Heart left ventricle (tissue), 13 donors: ENCODE measurements at regions not wholly inside any gene's neighbourhood (a gene's known extent, or its start where the extent isn't known, plus 50 kb on each side); places are given as distances from the start of the nearest gene placed in this dataset.
"Not testable (repeated sequence)": the region's sequence is repeated elsewhere in the genome, so short reads cannot be mapped to it uniquely, and the experiment has no call there.

Experiments
- POLR2A ChIP-seq, 2 donors: fragments of 450-650 bp; IDR thresholded peaks; one replicate each; pipeline ENCODE4 v1.6.1; 2017; ENCODE audit warnings: antibody characterized with exemption in 2 of 2, mild to moderate bottlenecking in 2 of 2, moderate library complexity in 2 of 2
- TF ChIP-seq, protein P1 (sequence below), 12 donors: fragments of 200-600 bp; sonication (generic) in 4 of 12; IDR thresholded peaks; one replicate each; pipeline versions ENCODE4 v1.5.0 to v1.8.0; 2018 to 2022; ENCODE audit warnings: antibody characterized with exemption in 12 of 12, mild to moderate bottlenecking in 5 of 12
- donor health status: ischemic (EF 13 %, LVEDD 7.1; RV severe dilation, severe dysfunction).
- donor health status: DM: no; HTN: yes; CAD: no.
- donor health status: DM: no; HTN: no; CAD: no.
- donor health status: ischemic (EF 25% LVEDD 6.9; RV normal size, moderate dysfunction).
- donor health status: ischemic (EF 25% LVEDD 5.7; RV mildly dilated, moderate dysfunction).
- donor health status: ischemic (EF 35%, LVEDD 5.7; RV mildly dilated, moderate dysfunction).
- donor health status: nonischemic (EF 11% LVEDD 7.7; RV severe dilation, severe dysfunction).
- donor health status: DM: yes; HTN: yes; CAD: no.
- donor health status: PGD.
- donor health status: ischemic (EF 29% LVEDD 5.4; RV normal size, mild dysfunction).
- donor health status: nonischemic (EF 23%, LVEDD 6.1; RV moderate dilation, normal function).

DNA sequence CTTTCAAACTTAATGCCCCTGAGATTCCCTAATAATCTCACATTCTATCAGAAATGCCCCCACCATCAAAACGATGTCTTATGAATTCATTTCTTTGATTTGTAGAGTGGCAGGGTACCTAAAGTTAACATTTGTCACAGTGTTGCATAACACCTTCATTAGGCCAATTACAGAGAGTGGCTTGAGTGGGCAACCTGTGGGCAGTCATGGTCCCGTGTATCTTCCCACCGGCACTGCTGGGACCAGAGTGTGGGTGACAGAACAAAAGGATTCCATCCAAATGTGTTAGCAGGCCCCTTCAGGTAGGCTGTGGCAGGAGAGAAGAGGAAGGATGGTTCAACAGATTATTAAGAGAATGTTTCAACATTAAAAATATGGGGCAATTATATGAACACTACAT, 788.8 kb upstream of the TPTE start:
- TF ChIP-seq, protein P1, sequence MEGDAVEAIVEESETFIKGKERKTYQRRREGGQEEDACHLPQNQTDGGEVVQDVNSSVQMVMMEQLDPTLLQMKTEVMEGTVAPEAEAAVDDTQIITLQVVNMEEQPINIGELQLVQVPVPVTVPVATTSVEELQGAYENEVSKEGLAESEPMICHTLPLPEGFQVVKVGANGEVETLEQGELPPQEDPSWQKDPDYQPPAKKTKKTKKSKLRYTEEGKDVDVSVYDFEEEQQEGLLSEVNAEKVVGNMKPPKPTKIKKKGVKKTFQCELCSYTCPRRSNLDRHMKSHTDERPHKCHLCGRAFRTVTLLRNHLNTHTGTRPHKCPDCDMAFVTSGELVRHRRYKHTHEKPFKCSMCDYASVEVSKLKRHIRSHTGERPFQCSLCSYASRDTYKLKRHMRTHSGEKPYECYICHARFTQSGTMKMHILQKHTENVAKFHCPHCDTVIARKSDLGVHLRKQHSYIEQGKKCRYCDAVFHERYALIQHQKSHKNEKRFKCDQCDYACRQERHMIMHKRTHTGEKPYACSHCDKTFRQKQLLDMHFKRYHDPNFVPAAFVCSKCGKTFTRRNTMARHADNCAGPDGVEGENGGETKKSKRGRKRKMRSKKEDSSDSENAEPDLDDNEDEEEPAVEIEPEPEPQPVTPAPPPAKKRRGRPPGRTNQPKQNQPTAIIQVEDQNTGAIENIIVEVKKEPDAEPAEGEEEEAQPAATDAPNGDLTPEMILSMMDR (IDR thresholded peaks at IDR 0.05) = not testable (repeated sequence)
- not testable (repeated sequence) for TF ChIP-seq POLR2A (IDR thresholded peaks at IDR 0.05)
